GM19099 (cell line): ENCODE measurements at regions not wholly inside any gene's neighbourhood (a gene's known extent, or its start where the extent isn't known, plus 50 kb on each side); places are given as distances from the start of the nearest gene placed in this dataset.

Source experiments
- POLR2A ChIP-seq: IDR thresholded peaks from 3 replicates; pipeline ENCODE4 v1.6.1; 2011; ENCODE audit warnings: low read depth; ENCODE audit not compliant: insufficient read length; ENCODE audit errors: extremely low read depth

- no peak for TF ChIP-seq POLR2A
These were observed 120.3 kb downstream of the ZBTB18 start for GRCh38 chr1:244171241-244171985.

GRCh38 chr1:244173240-244173639 lies 122.2 kb downstream of the ZBTB18 start:
- no peak for TF ChIP-seq POLR2A

GRCh38 chr1:244173769-244174168 lies 122.7 kb downstream of the ZBTB18 start:
- no peak for TF ChIP-seq POLR2A

GRCh38 chr1:244174922-244175521 lies 123.9 kb downstream of the ZBTB18 start:
- TF ChIP-seq POLR2A: no peak

- TF ChIP-seq POLR2A: no peak
These were observed 125.1 kb downstream of the ZBTB18 start for GRCh38 chr1:244176201-244176600.

GRCh38 chr1:244180256-244180655 lies 129.2 kb downstream of the ZBTB18 start:
- no peak for TF ChIP-seq POLR2A

GRCh38 chr1:244181867-244182266 lies 130.8 kb downstream of the ZBTB18 start:
- no peak for TF ChIP-seq POLR2A

GRCh38 chr1:244183037-244183436 lies 132.0 kb downstream of the ZBTB18 start:
- no peak for TF ChIP-seq POLR2A

- TF ChIP-seq POLR2A: no peak
These were observed 135.3 kb downstream of the ZBTB18 start for GRCh38 chr1:244186372-244186771.

- no peak for TF ChIP-seq POLR2A
These were observed 136.2 kb downstream of the ZBTB18 start for GRCh38 chr1:244187310-244187709.

GRCh38 chr1:244191581-244191980 lies 140.5 kb downstream of the ZBTB18 start:
- TF ChIP-seq POLR2A: no peak

- no peak for TF ChIP-seq POLR2A
These were observed 141.2 kb downstream of the ZBTB18 start for GRCh38 chr1:244192325-244192724.

GRCh38 chr1:244196571-244197285 lies 145.6 kb downstream of the ZBTB18 start:
- no peak for TF ChIP-seq POLR2A

GRCh38 chr1:244197851-244198375 lies 146.8 kb downstream of the ZBTB18 start:
- TF ChIP-seq POLR2A: no peak

GRCh38 chr1:244199902-244200301 lies 148.8 kb downstream of the ZBTB18 start:
- TF ChIP-seq POLR2A: no peak

GRCh38 chr1:244200596-244200995 lies 149.5 kb downstream of the ZBTB18 start:
- no peak for TF ChIP-seq POLR2A
